IPS DF 19.7 (cell line): ENCODE measurements at regions not wholly inside any gene's neighbourhood (a gene's known extent, or its start where the extent isn't known, plus 50 kb on each side); places are given as distances from the start of the nearest gene placed in this dataset.
"Not testable (repeated sequence)": the region's sequence is repeated elsewhere in the genome, so short reads cannot be mapped to it uniquely, and the experiment has no call there.

Experiments used
- DNase-seq: peaks from one replicate; pipeline ENCODE4 v3.0.0-alpha.2; 2013; ENCODE audit warnings: low read depth, low spot score

- DNase-seq = no peak
These were observed 99.5 kb downstream of the FMR1NB start for GRCh38 chrX:148080593-148080992.

GRCh38 chrX:148084611-148085010 is 103.5 kb downstream of the FMR1NB start:
- DNase-seq = no peak

- no peak for DNase-seq
These were observed 139.0 kb downstream of the FMR1NB start for GRCh38 chrX:148120151-148120550.

DNA sequence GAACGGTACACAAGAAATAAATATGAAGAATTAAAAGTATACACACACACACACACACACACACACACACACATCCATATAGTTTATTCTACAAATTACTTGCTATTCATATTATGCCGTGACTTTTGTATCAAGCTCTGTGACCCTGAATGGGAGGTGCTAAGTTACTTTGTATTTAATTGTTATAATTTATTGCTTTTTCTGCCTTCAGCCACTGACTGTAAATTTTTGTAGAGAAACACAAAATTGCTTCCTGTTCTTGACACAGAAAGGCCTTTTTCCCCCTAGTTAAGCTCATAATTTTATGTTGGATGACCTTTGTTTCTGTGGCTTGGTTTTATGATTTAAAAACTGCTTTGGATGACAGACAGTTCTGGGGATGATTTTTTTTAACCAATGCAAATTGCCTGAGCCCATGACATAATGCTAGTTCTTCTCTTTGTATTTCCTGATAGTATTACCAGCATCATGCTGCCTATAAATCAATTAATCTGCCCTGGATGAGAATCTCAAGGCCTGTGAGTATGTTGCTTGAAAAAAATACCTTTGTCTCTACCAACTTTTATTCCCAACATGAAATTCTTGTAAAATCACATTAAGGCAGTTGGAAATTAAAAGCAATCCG is 140.0 kb downstream of the FMR1NB start:
- no peak for DNase-seq

DNA sequence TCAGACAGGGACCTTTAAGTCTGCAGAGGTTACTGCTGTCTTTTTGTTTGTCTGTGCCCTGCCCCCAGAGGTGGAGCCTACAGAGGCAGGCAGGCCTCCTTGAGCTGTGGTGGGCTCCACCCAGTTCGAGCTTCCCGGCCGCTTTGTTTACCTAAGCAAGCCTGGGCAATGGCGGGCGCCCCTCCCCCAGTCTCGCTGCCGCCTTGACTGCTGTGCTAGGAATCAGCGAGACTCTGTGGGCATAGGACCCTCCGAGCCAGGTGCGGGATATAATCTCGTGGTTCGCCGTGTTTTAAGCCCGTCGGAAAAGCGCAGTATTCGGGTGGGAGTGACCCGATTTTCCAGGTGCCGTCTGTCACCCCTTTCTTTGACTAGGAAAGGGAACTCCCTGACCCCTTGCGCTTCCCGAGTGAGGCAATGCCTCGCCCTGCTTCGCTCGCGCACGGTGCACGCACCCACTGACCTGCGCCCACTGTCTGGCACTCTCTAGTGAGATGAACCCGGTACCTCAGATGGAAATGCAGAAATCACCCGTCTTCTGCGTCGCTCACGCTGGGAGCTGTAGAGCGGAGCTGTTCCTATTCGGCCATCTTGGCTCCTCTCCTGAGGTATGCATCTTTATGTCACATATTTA is 147.9 kb downstream of the FMR1NB start:
- DNase-seq = not testable (repeated sequence)

DNA sequence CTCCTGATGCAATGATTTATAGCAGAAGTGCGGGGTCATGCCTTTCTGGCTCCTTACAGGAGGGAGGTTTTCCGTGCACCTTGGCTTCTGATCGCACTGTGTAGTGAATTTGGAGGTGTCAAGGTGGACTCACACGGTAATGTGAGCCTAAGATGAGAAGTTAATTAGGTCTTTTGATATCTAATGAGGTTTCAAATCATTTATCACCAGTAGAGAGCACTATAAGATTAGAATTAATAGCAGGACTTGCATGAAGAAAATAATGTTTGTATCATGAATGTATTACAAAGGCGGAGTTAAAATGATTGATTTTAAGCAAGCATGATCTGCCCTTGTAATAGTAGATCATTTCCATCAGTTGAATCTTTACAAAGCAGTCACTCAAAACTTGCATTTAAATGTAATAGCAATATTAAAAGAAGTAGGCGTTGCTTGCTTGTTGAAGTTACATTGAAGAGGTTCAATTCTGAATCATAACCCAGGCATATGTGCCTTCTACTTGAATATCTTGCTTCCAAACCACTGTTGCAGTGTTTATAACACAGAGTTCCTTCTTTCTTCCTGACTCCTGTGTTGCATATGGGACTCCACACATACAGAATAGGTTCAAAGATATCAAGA is 152.1 kb downstream of the FMR1NB start:
- DNase-seq = no peak

- no peak for DNase-seq
These were observed 153.4 kb downstream of the FMR1NB start for GRCh38 chrX:148134578-148134977.

DNA sequence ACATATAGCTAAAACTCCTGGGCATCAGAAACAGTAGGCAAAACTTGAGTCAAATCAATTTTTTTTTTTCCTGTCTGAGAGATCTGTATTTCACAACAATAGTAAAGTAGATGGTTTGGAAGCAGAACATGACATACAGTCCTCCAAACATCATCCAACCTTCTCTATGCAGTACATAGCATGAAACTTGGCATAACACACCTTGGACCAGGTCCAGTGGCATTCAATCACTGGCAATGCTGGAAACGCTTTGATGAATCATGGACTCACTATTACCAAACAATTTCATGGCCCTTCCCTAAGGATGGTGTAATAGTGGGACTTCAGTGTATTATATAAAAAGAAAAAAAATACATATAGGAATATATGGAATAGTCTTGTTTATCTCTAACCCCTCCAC is 154.6 kb downstream of the FMR1NB start:
- DNase-seq = no peak

GRCh38 chrX:148146121-148146520 is 165.0 kb downstream of the FMR1NB start:
- DNase-seq = no peak

DNA sequence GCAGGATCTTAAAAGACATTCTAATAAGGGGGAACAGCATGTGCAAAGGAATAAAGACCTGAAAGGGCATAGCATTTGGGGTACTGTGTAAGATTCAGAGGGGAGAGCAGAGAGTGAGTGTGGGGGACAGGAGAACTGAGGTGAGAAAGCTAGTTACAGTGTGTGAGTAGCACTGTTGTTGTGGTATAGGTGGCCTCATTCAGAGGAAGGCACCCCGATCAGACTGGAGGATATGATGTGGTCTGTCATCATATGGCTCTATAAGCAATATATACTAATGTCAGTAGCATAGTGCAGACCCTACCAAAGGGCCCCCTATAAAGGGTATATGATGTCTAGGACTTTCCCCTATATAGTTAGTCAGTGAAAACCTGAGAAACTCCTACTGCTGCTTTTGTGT is 175.8 kb downstream of the FMR1NB start:
- DNase-seq = no peak

GRCh38 chrX:148159796-148160195 is 178.7 kb downstream of the FMR1NB start:
- no peak for DNase-seq

DNA sequence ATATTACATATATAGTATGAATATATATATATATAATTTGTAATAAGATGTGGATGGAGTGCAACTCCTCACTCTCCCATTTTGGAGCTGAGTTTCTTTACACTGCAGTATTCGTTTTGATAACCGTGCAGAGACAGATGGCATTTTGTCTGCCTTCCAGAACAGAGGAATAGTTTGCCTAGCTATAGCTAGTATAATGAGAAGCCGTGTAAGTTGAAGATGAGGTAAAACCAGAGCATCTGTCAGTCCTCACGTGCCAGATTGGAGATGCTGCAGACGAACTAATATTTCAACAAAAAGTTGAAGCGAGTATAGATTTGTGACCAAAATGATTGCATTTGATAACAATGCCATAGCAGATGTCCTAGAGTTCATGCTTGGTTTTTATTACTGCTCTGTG is 180.6 kb downstream of the FMR1NB start:
- DNase-seq = no peak

GRCh38 chrX:148185631-148186030 is 204.5 kb downstream of the FMR1NB start:
- no peak for DNase-seq

GRCh38 chrX:148192547-148192946 is 211.4 kb downstream of the FMR1NB start:
- DNase-seq = no peak

DNA sequence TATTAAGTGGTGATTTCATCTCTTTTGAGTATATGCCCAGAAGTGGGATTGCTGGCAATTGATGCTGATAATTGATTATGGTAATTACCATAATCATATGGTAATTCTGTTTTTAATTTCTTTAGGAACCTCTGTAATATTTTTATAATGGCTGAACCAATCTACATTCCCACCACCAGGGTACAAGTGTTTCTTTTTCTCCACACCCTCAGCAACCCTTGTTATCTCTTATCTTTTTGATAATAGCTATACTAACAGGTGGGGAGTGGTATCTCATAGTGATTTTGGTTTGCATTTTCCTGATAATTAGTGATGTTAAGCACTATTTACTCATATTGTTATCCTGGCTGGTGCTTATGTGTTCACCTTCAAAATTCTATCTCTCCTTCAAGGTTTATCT is 212.6 kb downstream of the FMR1NB start:
- DNase-seq = no peak

- no peak for DNase-seq
These were observed 222.4 kb downstream of the FMR1NB start for GRCh38 chrX:148203531-148203930.

GRCh38 chrX:148204195-148204594 is 223.1 kb downstream of the FMR1NB start:
- no peak for DNase-seq

- DNase-seq = no peak
These were observed 233.6 kb downstream of the FMR1NB start for GRCh38 chrX:148214786-148215185.

- no peak for DNase-seq
These were observed 234.6 kb downstream of the FMR1NB start for GRCh38 chrX:148215726-148216125.

DNA sequence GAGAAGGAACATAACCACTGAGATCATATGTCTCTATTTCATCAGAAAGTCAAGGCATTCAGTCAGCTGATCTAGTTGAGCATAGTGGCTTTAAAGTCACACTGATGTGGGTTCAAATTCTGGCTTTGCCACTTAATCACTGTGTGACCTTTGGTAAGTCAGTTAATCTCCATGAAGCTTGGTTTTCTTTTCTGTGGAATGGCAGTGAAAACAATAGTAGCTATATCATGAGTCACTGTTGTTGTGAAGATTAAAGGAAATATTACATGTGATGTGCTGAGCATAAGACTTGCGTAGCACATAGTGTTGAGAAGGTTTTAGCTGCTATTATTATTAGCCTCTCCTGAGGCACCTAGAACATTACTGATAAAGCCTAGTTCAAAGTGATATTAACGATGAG is 242.2 kb downstream of the FMR1NB start:
- DNase-seq = no peak

DNA sequence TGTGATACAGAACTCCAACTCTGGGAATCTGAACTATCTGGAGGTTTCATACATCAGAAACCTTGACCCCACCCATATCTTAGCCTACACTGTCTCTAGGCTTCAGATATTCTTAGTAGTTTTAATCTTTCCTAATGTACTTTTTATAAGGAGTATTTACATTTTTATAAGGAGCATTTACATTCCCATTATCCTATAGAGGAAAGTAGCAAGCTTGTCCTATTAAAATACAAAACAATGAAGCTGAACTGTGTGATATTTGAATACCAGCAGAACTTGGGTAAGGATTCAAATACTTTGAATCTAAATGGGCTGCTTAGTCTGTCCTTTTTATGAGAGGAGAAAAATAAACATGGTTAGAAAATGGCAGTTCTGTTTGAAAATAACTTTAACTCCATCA is 247.4 kb downstream of the FMR1NB start:
- no peak for DNase-seq

- no peak for DNase-seq
These were observed 248.7 kb downstream of the FMR1NB start for GRCh38 chrX:148229801-148230303.

- no peak for DNase-seq
These were observed 240.4 kb upstream of the AFF2 start for GRCh38 chrX:148259990-148260389.
